OCI-LY7 (cell line): ENCODE measurements at regions not wholly inside any gene's neighbourhood (a gene's known extent, or its start where the extent isn't known, plus 50 kb on each side); places are given as distances from the start of the nearest gene placed in this dataset.

Experiments
- EZH2phosphoT487 ChIP-seq: fragments of 200-600 bp; sonication (generic); IDR thresholded peaks from 2 replicates; pipeline ENCODE4 v1.6.1; 2018; ENCODE audit warnings: low read depth, borderline replicate concordance, mild to moderate bottlenecking, mixed run types, antibody characterized with exemption, low read length, moderate library complexity, mixed read lengths
- TF ChIP-seq, protein P1 (sequence below): fragments of 200-600 bp; sonication (generic); conservative IDR thresholded peaks from 2 replicates; pipeline ENCODE4 v1.5.1; 2014; ENCODE audit warnings: mild to moderate bottlenecking, antibody characterized with exemption, low read length, moderate library complexity, mixed read lengths

- TF ChIP-seq, protein P1, sequence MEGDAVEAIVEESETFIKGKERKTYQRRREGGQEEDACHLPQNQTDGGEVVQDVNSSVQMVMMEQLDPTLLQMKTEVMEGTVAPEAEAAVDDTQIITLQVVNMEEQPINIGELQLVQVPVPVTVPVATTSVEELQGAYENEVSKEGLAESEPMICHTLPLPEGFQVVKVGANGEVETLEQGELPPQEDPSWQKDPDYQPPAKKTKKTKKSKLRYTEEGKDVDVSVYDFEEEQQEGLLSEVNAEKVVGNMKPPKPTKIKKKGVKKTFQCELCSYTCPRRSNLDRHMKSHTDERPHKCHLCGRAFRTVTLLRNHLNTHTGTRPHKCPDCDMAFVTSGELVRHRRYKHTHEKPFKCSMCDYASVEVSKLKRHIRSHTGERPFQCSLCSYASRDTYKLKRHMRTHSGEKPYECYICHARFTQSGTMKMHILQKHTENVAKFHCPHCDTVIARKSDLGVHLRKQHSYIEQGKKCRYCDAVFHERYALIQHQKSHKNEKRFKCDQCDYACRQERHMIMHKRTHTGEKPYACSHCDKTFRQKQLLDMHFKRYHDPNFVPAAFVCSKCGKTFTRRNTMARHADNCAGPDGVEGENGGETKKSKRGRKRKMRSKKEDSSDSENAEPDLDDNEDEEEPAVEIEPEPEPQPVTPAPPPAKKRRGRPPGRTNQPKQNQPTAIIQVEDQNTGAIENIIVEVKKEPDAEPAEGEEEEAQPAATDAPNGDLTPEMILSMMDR: 0 out of 2 replicates have a peak, but pooled peaks have one; percentile 24
- no peak for TF ChIP-seq EZH2phosphoT487
These were observed 552.6 kb downstream of the PCDH19 start for GRCh38 chrX:99857455-99857854.
